ENCODE measurements at regions not wholly inside any gene's neighbourhood (a gene's known extent, or its start where the extent isn't known, plus 50 kb on each side); places are given as distances from the start of the nearest gene placed in this dataset.

DNA sequence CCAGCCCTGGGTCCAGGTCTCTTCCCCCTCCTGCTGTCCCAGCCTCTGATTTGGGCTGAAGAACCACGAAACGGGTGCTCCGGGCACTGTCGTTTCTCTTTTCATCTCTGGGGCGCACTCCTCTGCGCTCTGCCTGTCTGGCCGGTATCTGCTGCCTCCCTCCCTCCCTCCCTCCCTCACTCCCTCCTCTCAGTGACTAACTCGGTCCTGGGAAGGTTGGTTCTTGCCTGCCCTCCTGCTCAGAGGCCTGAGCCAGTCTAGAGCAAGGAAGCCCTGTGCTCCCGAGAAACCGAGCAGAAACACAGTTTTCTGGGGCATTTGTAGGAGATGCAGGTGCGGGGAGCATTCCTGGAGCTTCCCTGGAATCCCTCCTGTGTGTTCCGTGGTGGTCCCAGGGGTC, 1235.2 kb downstream of the BRD1 start:
- Histone ChIP-seq H3K36me3 (ENCODE audit: low read length) (no peaks in the 10 kb centered on the region), H3K4me2 (ENCODE audit: low read depth, low read length, poor library complexity, severe bottlenecking) (no peak overlapping the region), H4K20me1 (ENCODE audit: low read depth, low read length) (no peaks in the 10 kb centered on the region), H2AFZ (ENCODE audit: low read depth, low read length, severe bottlenecking) (no peak overlapping the region), H3K9ac (ENCODE audit: low read length) (no peak overlapping the region), H3K9me2 (replicated peaks; ENCODE audit: insufficient read depth, low read length) (no peaks in the 10 kb centered on the region), H3K27ac (ENCODE audit: low read depth, low read length) (no peak overlapping the region), H3K9me3 (ENCODE audit: insufficient read depth, low read length) (no peaks in the 10 kb centered on the region), H3K79me2 (ENCODE audit: insufficient read depth, low read length) (no peaks in the 10 kb centered on the region), H3K4me3 (ENCODE audit: insufficient read depth, low read length, poor library complexity, severe bottlenecking) (no peak overlapping the region), H3K27me3 (ENCODE audit: low read length) (no peaks in the 10 kb centered on the region), H3F3A (ENCODE audit: insufficient read depth) (no peaks in the 10 kb centered on the region)
- no peak for TF ChIP-seq EZH2phosphoT487 (conservative IDR thresholded peaks at IDR 0.05; ENCODE audit: low read length)
- TF ChIP-seq, protein P1, sequence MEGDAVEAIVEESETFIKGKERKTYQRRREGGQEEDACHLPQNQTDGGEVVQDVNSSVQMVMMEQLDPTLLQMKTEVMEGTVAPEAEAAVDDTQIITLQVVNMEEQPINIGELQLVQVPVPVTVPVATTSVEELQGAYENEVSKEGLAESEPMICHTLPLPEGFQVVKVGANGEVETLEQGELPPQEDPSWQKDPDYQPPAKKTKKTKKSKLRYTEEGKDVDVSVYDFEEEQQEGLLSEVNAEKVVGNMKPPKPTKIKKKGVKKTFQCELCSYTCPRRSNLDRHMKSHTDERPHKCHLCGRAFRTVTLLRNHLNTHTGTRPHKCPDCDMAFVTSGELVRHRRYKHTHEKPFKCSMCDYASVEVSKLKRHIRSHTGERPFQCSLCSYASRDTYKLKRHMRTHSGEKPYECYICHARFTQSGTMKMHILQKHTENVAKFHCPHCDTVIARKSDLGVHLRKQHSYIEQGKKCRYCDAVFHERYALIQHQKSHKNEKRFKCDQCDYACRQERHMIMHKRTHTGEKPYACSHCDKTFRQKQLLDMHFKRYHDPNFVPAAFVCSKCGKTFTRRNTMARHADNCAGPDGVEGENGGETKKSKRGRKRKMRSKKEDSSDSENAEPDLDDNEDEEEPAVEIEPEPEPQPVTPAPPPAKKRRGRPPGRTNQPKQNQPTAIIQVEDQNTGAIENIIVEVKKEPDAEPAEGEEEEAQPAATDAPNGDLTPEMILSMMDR (IDR thresholded peaks at IDR 0.05; ENCODE audit: insufficient read depth, low read length, poor library complexity, severe bottlenecking) = no peak

DNA sequence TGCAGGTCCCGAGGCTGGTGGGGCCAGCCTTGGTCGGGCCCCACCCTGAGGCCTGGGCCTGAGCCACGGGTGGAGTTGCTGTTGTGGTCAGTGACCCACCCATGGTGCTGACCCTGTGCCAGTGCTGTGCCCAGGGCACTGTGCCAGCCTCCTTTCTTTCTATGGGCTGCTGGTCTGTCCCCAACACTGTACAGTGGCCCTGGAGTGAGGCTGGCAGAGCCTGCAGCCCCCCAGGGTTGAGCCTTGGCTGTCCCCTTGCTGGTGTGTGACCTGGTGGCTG, 1235.7 kb downstream of the BRD1 start:
- Histone ChIP-seq H3K36me3 (ENCODE audit: low read length) (no peaks in the 10 kb centered on the region), H2AFZ (ENCODE audit: low read depth, low read length, severe bottlenecking) (no peak overlapping the region), H3K27me3 (ENCODE audit: low read length) (no peaks in the 10 kb centered on the region), H3K79me2 (ENCODE audit: insufficient read depth, low read length) (no peaks in the 10 kb centered on the region), H3K27ac (ENCODE audit: low read depth, low read length) (no peak overlapping the region), H3F3A (ENCODE audit: insufficient read depth) (no peaks in the 10 kb centered on the region), H4K20me1 (ENCODE audit: low read depth, low read length) (no peaks in the 10 kb centered on the region), H3K9ac (ENCODE audit: low read length) (no peak overlapping the region), H3K4me3 (ENCODE audit: insufficient read depth, low read length, poor library complexity, severe bottlenecking) (no peak overlapping the region), H3K9me3 (ENCODE audit: insufficient read depth, low read length) (no peaks in the 10 kb centered on the region), H3K4me2 (ENCODE audit: low read depth, low read length, poor library complexity, severe bottlenecking) (no peak overlapping the region), H3K9me2 (replicated peaks; ENCODE audit: insufficient read depth, low read length) (no peaks in the 10 kb centered on the region)
- TF ChIP-seq, protein P1 (IDR thresholded peaks at IDR 0.05; ENCODE audit: insufficient read depth, low read length, poor library complexity, severe bottlenecking) = no peak
- TF ChIP-seq EZH2phosphoT487 (conservative IDR thresholded peaks at IDR 0.05; ENCODE audit: low read length) = no peak

DNA sequence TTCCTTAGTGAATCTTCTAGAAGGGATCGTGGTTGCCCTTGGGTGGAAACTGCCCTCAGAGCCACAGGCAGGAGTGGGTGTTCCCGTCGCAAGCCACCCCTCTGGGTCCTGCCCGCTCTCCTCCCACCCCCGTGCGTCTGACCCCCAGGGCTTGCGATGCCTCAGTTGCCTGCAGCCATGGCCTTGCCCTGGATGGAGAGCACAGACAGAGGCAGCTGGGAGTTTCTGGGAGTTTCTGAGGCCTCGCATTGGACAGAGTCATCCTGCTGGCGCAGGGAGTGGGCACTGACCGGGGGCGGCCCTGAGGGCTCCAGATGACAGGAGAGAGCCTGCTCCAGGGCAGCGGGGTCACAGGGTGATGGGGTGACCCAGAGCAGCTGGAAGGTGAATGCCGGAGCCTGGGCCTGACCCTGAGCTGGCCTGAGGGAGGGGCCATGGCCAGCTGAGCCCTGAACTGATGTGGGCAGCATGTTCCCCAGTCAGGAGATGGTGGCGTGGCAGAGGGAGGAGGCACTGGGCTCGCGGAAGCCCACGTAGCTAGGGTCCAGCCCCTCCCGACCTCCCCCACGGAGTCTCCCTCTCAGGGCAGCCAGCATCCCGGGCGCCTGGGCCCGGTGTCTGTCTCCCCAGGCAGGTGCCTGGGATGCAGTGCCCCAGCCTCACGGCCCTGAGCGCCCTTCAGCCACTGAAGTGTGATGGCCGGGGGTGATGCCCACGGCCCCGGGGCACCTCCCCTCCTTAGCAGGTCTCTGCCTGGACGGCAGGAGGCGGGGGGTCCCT, 1236.2 kb downstream of the BRD1 start:
- H3K9me3 ChIP-seq (ENCODE audit: insufficient read depth, low read length) = no peaks in the 10 kb centered on the region
- TF ChIP-seq EZH2phosphoT487 (conservative IDR thresholded peaks at IDR 0.05; ENCODE audit: low read length) = no peak
- TF ChIP-seq, protein P1 (IDR thresholded peaks at IDR 0.05; ENCODE audit: insufficient read depth, low read length, poor library complexity, severe bottlenecking) = no peak
- no peak overlapping the region for H3K9ac ChIP-seq (ENCODE audit: low read length)
- H3K4me2 ChIP-seq (ENCODE audit: low read depth, low read length, poor library complexity, severe bottlenecking) = no peak overlapping the region
- no peaks in the 10 kb centered on the region for H3K27me3 ChIP-seq (ENCODE audit: low read length)
- no peak overlapping the region for H3K4me3 ChIP-seq (ENCODE audit: insufficient read depth, low read length, poor library complexity, severe bottlenecking)
- H2AFZ ChIP-seq (ENCODE audit: low read depth, low read length, severe bottlenecking) = no peak overlapping the region
- no peaks in the 10 kb centered on the region for H3K36me3 ChIP-seq (ENCODE audit: low read length)
- H3K79me2 ChIP-seq (ENCODE audit: insufficient read depth, low read length) = no peaks in the 10 kb centered on the region
- no peaks in the 10 kb centered on the region for H3K9me2 ChIP-seq (replicated peaks; ENCODE audit: insufficient read depth, low read length)
- no peak overlapping the region for H3K27ac ChIP-seq (ENCODE audit: low read depth, low read length)
- no peaks in the 10 kb centered on the region for H4K20me1 ChIP-seq (ENCODE audit: low read depth, low read length)
- no peaks in the 10 kb centered on the region for H3F3A ChIP-seq (ENCODE audit: insufficient read depth)
